ENCODE measurements at regions not wholly inside any gene's neighbourhood (a gene's known extent, or its start where the extent isn't known, plus 50 kb on each side); places are given as distances from the start of the nearest gene placed in this dataset.
"Not testable (repeated sequence)": the region's sequence is repeated elsewhere in the genome, so short reads cannot be mapped to it uniquely, and the experiment has no call there.

DNA sequence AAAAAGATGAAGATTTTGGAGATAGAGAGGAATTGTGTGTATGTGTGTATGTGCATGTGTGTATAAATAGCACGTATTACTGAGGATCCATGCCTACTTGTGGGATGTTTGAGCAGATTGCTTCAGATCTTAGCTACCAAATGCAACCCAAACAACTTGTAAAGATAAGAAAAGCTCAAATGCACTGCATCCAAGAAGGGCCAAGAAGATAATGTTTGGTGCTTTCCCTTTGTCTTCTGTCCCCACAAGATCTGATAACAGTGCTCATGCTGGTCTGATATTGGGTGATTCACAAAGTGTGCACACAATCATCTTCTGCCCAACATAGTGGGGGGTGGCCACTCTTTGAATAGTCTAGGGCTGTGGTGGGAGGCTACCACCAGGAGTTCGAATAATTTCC, 284.8 kb upstream of the CYRIA start:
- no peak overlapping the region for H3K27ac ChIP-seq

DNA sequence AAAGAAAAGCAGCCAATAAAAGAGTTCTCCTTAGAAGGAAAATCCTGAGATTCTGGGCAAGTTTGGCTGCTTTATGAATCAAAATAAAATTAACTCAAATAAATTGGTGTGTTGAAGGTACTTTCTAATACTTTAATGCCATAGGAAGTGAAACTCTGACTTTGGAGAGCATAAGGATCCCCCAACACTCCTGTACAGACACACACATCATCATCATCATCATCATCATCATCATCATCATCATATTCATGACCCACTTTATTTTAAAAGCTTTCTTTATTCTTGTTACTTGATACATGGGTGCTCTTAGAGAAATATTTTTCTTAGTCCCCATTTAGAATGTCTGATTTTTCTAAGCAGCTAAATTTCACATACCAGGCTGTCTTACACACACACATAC, 283.1 kb upstream of the CYRIA start:
- no peak overlapping the region for H3K27ac ChIP-seq
- no peak overlapping the region for H3K4me3 ChIP-seq

More for the DNA sequence above, 284.8 kb upstream of the CYRIA start:
- H3K4me3 ChIP-seq, result no peak overlapping the region

DNA sequence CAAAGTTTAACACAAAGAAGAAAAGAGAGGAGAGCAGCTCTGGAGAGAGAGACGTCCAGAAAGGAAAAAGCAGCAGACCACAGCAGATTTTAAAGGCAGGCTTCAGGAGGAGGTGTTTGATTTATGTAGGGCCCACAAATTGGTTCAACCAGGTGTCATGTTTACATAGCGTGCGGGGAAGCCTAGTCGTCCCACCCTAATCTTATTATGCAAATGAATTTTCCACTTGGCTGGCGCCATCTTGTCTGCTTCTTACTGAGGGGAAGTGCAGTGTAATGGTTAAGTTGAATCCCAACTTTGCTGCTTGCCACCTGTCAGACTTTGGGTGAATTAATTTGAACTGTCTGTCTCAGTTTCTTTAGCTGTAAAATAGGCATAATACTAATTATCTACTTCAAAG, 282.4 kb upstream of the CYRIA start:
- H3K27ac ChIP-seq, result no peak overlapping the region

DNA sequence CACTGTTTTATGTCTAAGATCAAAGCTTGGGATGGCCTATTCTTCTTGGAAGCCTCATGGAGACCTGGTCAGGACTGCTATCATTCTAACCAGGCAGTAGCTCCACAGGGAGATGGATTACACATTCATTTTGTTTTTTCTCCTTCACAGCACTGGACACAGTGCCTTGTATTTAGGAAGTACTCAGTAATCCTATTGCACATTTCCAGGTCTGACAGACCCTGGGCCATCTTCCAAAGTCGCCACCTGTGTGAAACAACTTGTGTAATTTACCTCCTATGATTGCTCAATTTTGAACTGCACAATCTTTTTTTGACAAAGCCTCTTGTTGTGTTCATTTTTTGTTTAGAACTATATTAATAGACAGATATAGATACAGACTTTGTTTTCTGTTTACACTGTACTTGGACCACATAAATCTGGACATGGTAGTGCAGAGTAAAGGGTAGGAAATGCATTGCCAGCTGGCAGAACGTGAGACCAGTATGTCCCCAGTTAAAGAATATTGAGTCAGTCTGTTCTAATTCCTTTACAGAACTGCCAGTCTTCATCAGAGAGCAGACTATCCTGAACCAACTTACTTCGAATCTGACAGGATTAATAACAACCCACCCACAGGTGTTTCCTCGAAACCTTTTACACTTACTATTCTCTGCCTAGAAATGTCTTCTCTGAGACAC, 277.8 kb upstream of the CYRIA start:
- Histone ChIP-seq H3K27ac (no peak overlapping the region), H3K4me3 (no peak overlapping the region)

More for the DNA sequence above, 282.4 kb upstream of the CYRIA start:
- H3K4me3 ChIP-seq, result no peak overlapping the region

DNA sequence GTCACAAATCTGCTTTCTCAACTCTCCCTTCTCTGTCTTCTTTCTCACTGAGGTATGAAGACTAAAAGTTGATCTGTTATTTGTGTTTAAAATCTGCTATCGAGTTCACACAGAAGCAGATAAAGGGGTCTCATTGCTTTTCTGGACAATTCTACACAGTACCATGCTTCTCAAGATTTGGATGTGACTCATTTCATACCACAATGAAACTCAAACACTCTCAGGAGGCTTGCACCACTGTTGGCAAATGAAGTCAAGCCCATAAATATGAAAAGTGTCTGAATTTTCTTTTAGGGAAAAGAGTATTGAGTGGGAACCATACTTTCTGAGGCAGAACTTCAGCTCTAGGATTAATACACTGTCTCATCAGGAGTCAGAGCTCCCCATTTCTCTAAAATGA, 274.6 kb upstream of the CYRIA start:
- Histone ChIP-seq H3K27ac (no peak overlapping the region), H3K4me3 (no peak overlapping the region)

DNA sequence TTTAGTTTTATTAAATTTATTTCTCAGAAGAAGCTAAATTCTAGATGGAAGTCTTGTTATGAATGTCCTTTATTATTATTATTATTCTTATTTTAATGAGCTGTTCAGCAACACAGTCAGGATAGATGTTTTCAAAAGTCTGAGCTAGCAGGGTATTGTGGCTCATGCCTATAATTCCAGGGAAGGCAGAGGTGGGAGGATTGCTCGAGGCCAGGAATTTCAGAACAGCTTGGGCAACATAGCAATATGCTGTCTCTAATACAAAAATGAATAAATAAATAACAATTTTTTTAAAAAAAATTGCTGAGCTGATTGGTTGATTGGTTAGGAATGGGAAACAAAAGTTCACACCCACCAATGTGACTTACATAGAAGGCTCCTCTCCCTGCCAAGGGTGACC, 274.1 kb upstream of the CYRIA start:
- no peak overlapping the region for H3K27ac ChIP-seq

DNA sequence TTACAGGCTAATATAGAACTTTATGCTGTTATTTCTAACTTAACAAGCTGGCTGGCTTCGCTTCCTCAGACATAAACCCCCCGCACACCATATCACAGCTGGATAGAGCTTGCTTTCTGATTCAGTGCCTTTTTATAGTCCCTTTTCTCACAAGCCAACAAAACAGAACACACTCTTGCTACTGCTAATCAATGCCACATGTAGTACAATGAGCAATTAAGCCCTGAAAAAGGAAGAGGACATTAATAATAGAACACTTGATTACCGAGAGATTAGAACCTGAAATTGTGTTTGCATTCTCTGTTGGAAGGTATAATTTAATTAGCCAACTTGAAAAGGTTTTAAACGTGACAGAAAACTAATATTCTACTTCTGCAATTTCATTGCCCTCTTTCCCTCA, 267.7 kb upstream of the CYRIA start:
- H3K27ac ChIP-seq, result no peak overlapping the region
- no peak overlapping the region for H3K4me3 ChIP-seq

More for the DNA sequence above, 274.1 kb upstream of the CYRIA start:
- no peak overlapping the region for H3K4me3 ChIP-seq

DNA sequence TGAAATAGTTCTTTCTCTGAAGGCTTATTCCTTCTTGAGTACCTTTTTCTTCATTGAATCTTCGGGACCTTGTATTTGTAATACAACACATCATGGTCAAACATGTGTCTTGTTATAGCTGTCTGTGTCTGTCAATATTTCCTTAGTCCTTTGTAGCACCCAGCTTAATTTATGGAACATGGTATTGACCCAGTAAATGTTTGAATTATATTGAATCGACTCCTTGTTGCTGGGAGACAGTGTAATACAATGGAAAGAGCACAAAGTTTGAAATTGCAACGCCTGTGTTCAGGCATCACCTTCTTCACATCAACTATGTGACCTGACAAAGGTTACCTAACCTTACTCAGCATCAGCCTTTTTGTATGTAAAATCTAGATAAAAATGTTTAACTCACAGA, 267.2 kb upstream of the CYRIA start:
- Histone ChIP-seq H3K27ac (no peak overlapping the region), H3K4me3 (no peak overlapping the region)

DNA sequence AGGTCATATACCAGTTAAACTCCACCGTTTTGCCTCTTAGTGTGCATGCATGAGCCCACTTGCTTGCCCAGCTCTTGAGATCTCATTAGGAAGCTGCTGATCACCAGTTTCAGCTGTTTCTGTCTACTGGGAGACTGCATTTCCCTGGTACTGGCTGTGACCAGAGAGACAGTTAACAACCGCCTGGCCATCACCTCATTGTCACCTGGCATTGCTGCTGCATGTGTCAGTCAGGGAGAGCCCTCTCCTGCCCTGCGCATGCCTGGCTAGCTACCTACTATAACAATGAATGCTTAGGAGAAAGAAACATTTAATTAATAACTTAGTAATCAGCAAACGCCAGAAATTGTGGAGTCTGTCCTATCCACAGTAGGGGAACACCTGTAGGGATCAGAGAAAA, 265.8 kb upstream of the CYRIA start:
- Histone ChIP-seq H3K27ac (no peak overlapping the region), H3K4me3 (no peak overlapping the region)

DNA sequence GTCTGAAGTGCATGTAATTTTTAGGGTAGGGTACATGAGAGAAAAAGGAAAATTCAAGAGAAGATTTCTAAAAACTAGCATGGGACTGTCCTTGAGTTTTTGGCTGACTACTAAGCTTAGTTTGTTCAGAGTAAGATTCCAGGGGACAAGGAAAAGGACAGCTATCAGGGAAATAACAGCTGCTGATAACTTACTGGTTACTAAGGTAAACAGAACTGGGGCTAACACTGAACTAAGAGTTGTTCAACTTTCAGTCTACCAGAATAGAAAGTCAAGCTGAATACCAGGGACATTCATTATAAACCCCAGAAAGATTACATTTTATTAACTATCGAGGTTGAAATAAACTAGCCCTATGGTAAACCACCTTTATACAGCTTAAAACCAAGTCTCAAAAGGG, 261.8 kb upstream of the CYRIA start:
- Histone ChIP-seq H3K27ac (no peak overlapping the region), H3K4me3 (no peak overlapping the region)

DNA sequence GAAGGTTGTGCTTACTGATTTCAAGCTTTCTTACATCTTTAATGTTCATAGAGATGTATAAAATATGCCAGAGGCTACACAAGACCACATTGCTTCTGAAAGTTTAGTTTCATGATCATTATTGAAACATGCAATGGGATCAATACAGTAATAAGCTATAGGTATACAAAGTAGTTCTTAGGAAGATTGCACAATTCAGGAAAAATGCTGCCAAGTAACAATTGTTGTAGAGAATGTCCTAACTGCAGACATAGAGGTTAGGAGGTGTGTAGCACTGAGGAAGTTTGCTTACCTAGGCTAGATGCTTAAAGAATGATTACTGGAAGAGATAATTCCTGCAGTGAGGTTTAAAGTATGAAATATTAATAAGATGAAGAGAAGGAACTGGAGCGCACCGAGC, 259.5 kb upstream of the CYRIA start:
- H3K27ac ChIP-seq, result no peak overlapping the region
- H3K4me3 ChIP-seq, result no peak overlapping the region

DNA sequence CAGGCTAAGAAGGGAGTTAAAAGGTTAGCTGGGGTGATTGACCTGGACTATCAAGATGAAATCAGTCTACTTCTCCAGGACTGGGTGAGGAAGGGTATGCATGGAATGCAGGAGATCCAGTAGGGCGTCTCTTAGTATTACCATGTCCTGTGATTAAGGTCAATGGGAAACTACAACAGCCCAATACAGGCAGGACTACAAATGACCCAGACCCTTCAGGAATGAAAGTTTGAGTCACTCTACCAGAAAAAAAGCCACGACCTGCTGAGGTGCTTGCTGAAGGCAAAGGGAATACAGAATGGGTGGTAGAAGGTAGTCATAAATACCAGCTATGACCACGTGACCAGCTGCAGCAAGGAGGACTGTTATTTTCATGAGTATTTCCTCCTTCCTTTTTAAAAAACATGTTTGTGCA, 249.7 kb upstream of the CYRIA start:
- H3K4me3 ChIP-seq, H3K27ac ChIP-seq: not testable (repeated sequence)

DNA sequence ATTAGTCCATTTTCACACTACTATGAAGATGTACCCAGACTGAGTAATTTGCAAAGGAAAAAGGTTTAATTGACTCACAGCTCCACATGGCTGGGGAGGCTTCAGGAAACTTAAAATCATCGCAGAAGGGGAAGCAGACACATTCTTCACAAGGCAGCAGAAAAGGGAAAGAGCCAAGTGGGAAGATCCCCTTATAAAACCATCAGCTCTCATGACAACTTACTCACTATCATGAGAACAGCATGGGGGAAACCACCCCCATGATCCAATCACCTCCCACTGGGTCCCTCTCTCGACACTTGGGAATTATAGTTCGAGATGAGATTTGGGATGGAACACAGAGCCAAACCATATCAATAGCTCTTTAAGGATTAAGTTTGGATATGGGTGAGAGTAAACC, 246.1 kb upstream of the CYRIA start:
- Histone ChIP-seq H3K27ac (no peak overlapping the region), H3K4me3 (no peak overlapping the region)

DNA sequence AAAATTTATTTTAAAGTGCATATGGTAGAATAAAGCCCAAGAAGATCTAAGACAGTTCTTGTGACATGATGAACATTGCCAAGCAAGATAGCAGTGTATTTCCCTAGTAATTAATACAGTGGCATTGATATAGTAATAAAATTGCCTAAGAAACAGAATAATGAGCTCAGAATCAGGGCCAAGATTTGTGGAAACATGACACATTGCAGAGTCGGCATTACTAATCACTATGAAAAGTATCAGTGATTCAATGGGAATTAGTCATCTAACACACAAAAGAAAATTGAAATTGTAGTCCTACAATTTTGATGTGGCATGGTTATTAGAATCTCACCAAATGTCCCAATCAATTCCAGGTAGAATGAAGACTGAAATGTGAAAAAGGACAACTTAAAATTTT, 243.0 kb upstream of the CYRIA start:
- Histone ChIP-seq H3K4me3 (no peak overlapping the region), H3K27ac (no peak overlapping the region)

DNA sequence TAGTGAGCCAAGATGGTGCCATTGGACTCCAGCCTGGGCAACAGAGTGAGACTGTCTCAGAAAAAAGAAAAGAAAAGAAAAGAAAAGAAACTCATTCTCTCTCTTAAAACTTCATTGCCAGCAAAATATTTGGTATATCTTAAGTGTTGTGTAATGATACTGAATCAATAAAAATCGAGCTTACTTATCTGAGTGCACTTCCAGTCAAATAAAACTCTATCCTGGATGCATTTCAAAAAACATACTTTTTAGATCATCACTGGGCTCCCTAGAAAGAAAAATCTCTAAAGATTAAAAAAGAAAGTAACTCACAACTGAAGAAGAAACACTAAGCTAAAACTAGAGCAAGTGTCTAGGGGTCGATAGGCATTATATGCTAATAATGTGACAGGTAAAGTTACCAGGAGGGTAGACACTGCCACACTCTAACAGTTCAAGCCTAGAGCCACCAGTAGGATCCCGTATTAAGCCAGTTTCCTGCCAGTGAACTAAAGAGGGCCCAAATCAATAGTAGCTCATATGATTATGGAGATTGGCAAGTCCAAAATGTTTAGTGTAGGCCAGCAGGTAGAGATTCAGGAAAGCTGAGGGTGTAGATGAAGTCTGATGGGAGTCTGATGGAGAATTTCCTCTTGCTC, 242.1 kb upstream of the CYRIA start:
- Histone ChIP-seq H3K4me3 (no peak overlapping the region), H3K27ac (no peak overlapping the region)

DNA sequence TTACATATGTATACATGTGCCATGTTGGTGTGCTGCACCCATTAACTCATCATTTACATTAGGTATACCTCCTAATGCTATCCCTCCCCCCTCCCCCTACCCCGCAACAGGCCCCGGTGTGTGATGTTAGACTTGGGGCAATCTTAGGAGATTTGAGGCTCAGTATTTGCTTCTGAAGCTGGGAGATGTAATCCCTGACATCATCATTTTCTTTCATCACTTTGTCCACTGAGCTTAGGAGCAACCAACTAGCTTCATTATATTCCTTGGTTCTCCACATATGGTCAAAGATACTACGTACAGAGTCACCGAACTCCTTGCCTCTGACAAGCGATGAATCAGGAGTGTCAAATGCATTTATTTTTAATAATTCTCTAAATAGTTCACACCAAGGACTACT, 239.7 kb upstream of the CYRIA start:
- H3K27ac ChIP-seq, H3K4me3 ChIP-seq: not testable (repeated sequence)

DNA sequence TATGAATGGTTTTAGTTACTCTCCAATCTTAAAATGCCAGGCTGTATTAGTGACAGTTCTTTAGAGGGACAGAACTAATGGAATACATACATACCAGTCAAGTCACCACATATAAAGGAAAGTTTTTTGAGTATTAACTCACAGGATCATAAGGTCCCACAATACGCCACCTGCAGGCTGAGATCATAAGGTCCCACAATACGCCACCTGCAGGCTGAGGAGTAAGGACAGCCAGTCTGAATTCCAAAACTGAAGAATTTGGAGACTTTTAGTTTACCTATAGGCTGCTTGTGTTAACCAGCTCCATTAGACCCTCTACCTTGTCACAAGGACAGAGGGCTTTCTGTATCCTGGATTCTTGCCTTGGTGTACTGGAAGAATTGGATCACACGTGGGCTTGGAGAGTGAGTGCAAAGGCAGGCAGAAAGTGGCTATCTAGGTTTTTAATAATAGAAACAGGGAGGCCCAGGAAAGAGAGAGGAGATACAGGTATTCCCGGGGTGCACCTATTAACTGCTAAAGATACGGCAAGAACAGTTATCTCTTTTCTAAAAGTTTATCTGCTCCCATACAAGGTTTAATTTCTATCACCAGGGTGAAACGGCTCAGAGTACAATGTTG, 234.9 kb upstream of the CYRIA start:
- H3K27ac ChIP-seq, result no peak overlapping the region
- no peak overlapping the region for H3K4me3 ChIP-seq

DNA sequence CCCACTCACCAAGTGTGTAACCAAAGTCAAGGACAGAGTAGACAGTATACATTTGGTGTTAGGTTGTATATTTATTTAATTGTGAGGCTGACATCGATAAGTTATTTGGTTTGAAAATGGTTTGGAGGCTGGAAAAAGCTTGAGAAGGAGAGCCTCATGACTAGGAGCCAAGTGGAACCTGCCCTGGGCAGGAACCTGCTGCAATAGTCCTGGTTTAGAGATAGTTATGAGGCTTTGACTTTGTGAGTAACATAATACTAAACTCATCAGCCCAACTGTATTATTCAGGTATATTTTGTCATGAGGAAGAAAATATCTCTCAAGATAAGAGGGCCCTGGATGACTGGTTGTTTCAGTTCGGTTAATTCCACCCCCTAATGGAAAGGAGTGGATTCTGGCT, 234.3 kb upstream of the CYRIA start:
- no peak overlapping the region for H3K4me3 ChIP-seq
- H3K27ac ChIP-seq, result no peak overlapping the region

DNA sequence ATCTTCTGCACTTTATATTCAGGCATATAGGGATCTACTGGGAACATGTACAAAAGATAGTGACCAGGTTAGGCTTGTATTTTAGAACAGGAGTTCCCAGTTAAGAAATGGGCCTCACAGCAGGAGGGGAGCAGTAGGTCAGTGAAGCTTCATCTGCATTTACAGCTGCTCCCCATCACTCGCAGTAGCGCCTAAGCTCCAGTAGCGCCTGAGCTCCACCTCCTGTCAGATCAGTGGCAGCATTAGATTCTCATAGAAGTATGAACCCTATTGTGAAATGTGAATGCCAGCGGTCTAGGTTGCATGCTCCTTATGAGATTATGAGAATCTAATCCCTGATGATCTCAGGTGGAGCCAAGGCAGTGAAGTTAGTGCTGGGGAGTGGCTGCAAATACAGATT, 224.4 kb upstream of the CYRIA start:
- Histone ChIP-seq H3K27ac (no peak overlapping the region), H3K4me3 (no peak overlapping the region)

DNA sequence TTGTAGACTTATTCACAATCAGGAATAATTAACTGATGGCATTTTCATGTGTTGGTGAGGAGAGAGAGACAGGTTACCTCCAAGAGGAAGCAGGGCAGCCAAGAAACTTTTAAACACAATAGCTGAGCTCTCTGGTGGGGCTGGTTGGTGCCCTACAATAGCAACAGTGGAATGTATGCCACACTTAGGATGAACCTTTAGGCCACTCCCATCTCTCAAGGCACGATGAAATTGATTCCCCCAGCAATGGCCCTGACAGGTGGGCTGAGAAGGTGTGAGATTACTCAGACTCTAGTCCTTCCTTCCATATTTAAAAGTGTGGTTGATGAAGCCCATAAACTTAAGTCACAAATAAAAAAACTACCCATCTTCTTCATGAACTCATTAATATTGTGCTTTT, 219.4 kb upstream of the CYRIA start:
- Histone ChIP-seq H3K4me3 (no peak overlapping the region), H3K27ac (no peak overlapping the region)

DNA sequence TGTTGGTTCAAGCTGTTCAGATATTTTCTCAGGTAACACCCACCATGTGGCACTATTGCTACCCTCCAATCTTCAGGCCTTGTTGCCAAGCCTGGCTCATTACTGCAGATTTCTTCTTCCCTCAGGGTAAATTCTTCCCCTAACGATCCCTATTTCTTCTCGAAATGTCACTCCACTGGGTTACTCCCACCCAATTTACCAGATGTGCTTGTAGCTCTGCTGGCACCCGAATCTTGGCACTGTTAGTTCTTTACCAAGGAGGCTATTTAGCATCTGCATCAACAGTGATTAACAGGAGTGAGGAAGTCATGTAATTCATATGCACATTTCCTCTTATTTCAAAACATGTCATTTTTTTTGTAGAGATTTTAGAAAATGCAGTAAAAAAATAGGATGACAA, 217.1 kb upstream of the CYRIA start:
- H3K27ac ChIP-seq, result no peak overlapping the region
- H3K4me3 ChIP-seq, result no peak overlapping the region

DNA sequence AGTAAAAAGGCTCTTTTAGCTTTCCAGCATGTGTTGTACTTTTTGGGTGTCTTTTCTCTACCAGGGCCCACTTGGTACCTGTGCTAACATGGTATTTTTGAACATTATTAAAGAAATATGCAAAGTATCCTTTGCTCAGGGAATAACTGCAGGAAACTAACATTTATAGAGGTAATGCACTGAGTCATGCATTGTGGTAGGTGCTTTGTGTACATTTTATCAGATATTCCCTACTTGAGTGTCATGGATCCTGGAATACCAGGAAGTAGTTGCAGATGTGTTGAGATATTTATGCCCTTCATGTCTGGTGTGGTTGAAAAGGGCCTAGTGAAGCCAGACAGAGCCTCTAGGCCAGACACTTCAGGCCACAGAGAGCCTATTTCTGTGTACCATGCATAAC, 215.5 kb upstream of the CYRIA start:
- H3K4me3 ChIP-seq, result no peak overlapping the region
- H3K27ac ChIP-seq, result no peak overlapping the region
